Nephron (organoid): ENCODE measurements at regions not wholly inside any gene's neighbourhood (a gene's known extent, or its start where the extent isn't known, plus 50 kb on each side); places are given as distances from the start of the nearest gene placed in this dataset.

Experiments
- H3K27ac Mint-ChIP-seq, 3 experiments: 2 replicates each; pipeline ENCODE4 v1.8.0; 2020; ENCODE audit warnings: mixed read lengths in 3 of 3, mild to moderate bottlenecking in 2 of 3, moderate library complexity in 1 of 3
- H3K27me3 Mint-ChIP-seq: 2 replicates; pipeline ENCODE4 v1.8.0; 2021; ENCODE audit warnings: low read depth, mild to moderate bottlenecking, moderate library complexity, mixed read lengths
- H3K36me3 Mint-ChIP-seq: 2 replicates; pipeline ENCODE4 v1.8.0; 2020; ENCODE audit warnings: low read depth, mixed read lengths
- H3K4me1 Mint-ChIP-seq: 2 replicates; pipeline ENCODE4 v1.8.0; 2020; ENCODE audit warnings: mixed read lengths
- H3K4me3 Mint-ChIP-seq, 3 experiments: 2 replicates each; pipeline ENCODE4 v1.8.0; 2020; ENCODE audit warnings: mild to moderate bottlenecking in 3 of 3, mixed read lengths in 3 of 3, moderate library complexity in 2 of 3
- H3K9me3 Mint-ChIP-seq: 2 replicates; pipeline ENCODE4 v1.8.0; 2020; ENCODE audit warnings: mixed read lengths
- CTCF ChIP-seq, 3 experiments: fragments of 200-600 bp; sonication (generic); IDR thresholded peaks; one replicate each; pipeline ENCODE4 v1.5.0; 2021; ENCODE audit warnings: antibody characterized with exemption in 3 of 3; ENCODE audit not compliant: unreplicated experiment in 3 of 3

DNA sequence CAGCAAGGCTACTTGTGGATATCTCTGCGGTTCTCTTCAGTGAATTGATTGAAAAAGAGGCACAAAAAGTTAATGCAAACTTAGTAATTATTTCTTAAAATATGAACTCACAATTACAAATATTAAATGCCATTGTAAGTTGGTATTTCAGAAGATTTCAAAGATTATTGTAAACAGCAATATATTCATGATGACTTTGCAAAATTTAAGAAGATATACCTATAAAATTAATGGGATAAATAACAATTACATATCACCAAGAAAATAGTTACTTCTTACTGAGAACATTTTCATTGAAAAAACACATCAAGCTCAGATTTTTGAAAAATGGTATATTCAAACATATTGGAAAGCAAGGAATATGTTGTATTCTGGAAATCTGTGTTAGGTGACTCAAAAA is 482.0 kb upstream of the LRRTM1 start:
- Mint-ChIP-seq H3K4me3 (no peak overlapping the region), H3K27me3 (no peaks in the 10 kb centered on the region), H3K9me3 (peaks cover 9% of the 10 kb centered on the region), H3K36me3 (no peaks in the 10 kb centered on the region), H3K27ac (no peak overlapping the region), H3K4me1 (no peaks in the 10 kb centered on the region)
- no peak for TF ChIP-seq CTCF (IDR thresholded peaks at IDR 0.05; ENCODE audit: unreplicated experiment in 3 of 3)

GRCh38 chr2:80778704-80779103 is 474.2 kb upstream of the LRRTM1 start:
- peaks cover 11% of the 10 kb centered on the region for H3K9me3 Mint-ChIP-seq
- no peak overlapping the region for H3K27ac Mint-ChIP-seq
- H3K4me3 Mint-ChIP-seq, result no peak overlapping the region
- no peaks in the 10 kb centered on the region for H3K4me1 Mint-ChIP-seq
- TF ChIP-seq CTCF (IDR thresholded peaks at IDR 0.05; ENCODE audit: unreplicated experiment in 3 of 3), result no peak
- no peaks in the 10 kb centered on the region for H3K27me3 Mint-ChIP-seq
- no peaks in the 10 kb centered on the region for H3K36me3 Mint-ChIP-seq

DNA sequence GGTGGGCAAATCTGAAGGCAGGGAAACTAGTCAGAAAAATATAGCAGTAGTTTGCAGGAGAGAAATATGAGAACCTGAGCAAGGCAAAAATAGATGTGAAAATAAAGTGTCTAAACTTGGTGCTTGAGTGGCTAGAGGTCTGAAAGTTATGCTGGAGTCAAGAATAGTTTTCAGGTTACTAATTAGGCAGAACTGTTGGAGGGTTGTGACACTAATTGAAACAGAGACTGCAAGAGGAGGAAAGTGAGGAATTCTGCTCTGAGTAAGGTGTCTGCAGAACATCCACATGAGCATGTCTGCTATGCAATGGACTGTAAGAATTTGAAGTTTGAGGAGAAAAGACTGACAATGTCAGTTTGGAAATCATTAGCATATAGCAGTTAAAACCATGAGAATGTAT is 444.0 kb upstream of the LRRTM1 start:
- no peak overlapping the region for H3K4me3 Mint-ChIP-seq
- H3K9me3 Mint-ChIP-seq, result no peaks in the 10 kb centered on the region
- H3K36me3 Mint-ChIP-seq, result no peaks in the 10 kb centered on the region
- H3K27ac Mint-ChIP-seq, result no peak overlapping the region
- peaks cover 9% of the 10 kb centered on the region for H3K4me1 Mint-ChIP-seq
- TF ChIP-seq CTCF (IDR thresholded peaks at IDR 0.05; ENCODE audit: unreplicated experiment in 3 of 3), result no peak
- no peaks in the 10 kb centered on the region for H3K27me3 Mint-ChIP-seq

DNA sequence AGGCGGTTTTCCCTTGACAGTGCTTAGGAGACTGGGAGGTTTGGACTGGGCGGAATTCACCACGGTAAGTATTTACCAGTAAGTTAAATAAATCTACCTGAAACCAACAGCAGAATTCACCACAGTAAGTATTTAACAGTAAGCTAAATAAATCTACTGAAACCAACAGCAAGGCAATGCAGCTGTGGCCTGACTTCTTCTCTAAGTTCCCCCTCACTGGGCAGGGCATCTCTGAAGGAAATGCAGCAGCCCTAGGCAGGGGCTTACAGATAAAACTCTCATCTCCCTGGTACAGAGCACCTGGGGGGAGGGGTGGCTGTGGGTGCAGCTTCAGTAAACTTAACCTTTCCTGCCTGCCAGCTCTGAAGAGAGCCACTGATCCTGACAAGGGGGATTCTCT is 432.5 kb upstream of the LRRTM1 start:
- Mint-ChIP-seq H3K4me1 (no peaks in the 10 kb centered on the region), H3K4me3 (no peak overlapping the region), H3K9me3 (peaks cover 31% of the 10 kb centered on the region), H3K27ac (no peak overlapping the region), H3K27me3 (no peaks in the 10 kb centered on the region), H3K36me3 (no peaks in the 10 kb centered on the region)
- no peak for TF ChIP-seq CTCF (IDR thresholded peaks at IDR 0.05; ENCODE audit: unreplicated experiment in 3 of 3)

DNA sequence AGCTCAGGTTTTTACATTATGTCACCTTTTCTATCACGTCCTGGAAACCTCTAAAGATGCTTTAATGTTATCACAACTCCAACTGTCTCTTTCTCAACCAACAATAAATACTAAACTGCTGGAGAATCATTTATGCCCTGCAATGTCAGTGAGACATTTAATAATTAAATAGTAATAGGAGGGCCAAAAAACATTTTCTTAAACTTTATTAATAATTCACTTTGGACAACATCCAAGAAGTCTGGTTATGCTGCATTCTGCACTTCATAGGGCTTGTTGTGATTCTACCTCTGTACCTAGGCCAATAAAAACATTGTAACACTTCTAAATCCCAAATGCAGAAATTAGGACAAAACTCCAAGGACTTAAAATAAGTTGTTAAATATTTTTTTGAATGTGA is 420.4 kb upstream of the LRRTM1 start:
- TF ChIP-seq CTCF (IDR thresholded peaks at IDR 0.05; ENCODE audit: unreplicated experiment in 3 of 3), result no peak
- Mint-ChIP-seq H3K27me3 (no peaks in the 10 kb centered on the region), H3K36me3 (no peaks in the 10 kb centered on the region), H3K4me3 (no peak overlapping the region), H3K9me3 (peaks cover 9% of the 10 kb centered on the region), H3K27ac (peak overlapping the region; percentile 37 to 83 (median 82)), H3K4me1 (peaks cover 6% of the 10 kb centered on the region)

DNA sequence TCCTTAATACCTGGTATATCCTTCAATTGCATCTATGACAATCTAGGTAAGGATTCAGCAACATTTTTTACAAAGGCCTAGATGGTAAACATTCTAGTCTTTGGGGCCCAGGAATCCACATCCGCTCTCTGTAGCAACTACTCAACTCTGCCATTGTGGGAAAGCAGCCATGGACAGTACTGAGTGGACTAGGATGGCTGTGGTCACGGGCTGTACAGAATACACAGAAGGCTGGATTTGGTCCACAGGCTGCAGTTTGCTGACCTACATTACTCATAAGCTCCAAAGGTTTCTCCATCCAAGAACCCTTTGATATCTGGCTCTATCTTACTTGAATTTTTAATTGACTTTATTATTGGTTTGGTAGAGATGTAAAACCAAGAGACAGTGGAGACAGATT is 418.3 kb upstream of the LRRTM1 start:
- Mint-ChIP-seq H3K4me1 (peaks cover 6% of the 10 kb centered on the region), H3K27ac (peak overlapping the region in 1 of 3 experiments; percentile 49), H3K4me3 (no peak overlapping the region), H3K36me3 (no peaks in the 10 kb centered on the region), H3K27me3 (no peaks in the 10 kb centered on the region), H3K9me3 (no peaks in the 10 kb centered on the region)
- no peak for TF ChIP-seq CTCF (IDR thresholded peaks at IDR 0.05; ENCODE audit: unreplicated experiment in 3 of 3)
